H9 (cell line): ENCODE measurements at regions not wholly inside any gene's neighbourhood (a gene's known extent, or its start where the extent isn't known, plus 50 kb on each side); places are given as distances from the start of the nearest gene placed in this dataset.

Experiments
- DNase-seq: peaks from one replicate; pipeline ENCODE4 v3.0.0-alpha.2; 2017
- H2AFZ ChIP-seq: one replicate; pipeline ENCODE4 v1.6.1; 2013; ENCODE audit warnings: mild to moderate bottlenecking, low read length, control low read depth, moderate library complexity
- H2AK5ac ChIP-seq: 2 replicates; pipeline ENCODE4 v1.6.1; 2013; ENCODE audit warnings: low read length, control low read depth, mixed read lengths; ENCODE audit not compliant: insufficient read length
- H2BK120ac ChIP-seq: one replicate; pipeline ENCODE4 v1.6.1; 2013; ENCODE audit warnings: low read depth, mild to moderate bottlenecking, low read length, control low read depth, inconsistent platforms; ENCODE audit not compliant: poor library complexity, severe bottlenecking
- H2BK12ac ChIP-seq: 2 replicates; pipeline ENCODE4 v1.6.1; 2013; ENCODE audit warnings: low read length, control low read depth, mixed read lengths, low read depth; ENCODE audit not compliant: insufficient read length
- H2BK15ac ChIP-seq: 2 replicates; pipeline ENCODE4 v1.6.1; 2013; ENCODE audit warnings: low read depth, low read length, control low read depth
- H2BK20ac ChIP-seq: one replicate; pipeline ENCODE4 v1.6.1; 2013; ENCODE audit warnings: low read depth, mild to moderate bottlenecking, low read length, control low read depth, inconsistent platforms; ENCODE audit not compliant: poor library complexity, severe bottlenecking
- H2BK5ac ChIP-seq: 2 replicates; pipeline ENCODE4 v1.6.1; 2013; ENCODE audit warnings: low read length, control low read depth, mixed read lengths; ENCODE audit not compliant: insufficient read length
- H3K14ac ChIP-seq: 2 replicates; pipeline ENCODE4 v1.6.1; 2013; ENCODE audit warnings: low read length, control low read depth; ENCODE audit not compliant: insufficient read depth
- H3K18ac ChIP-seq: 2 replicates; pipeline ENCODE4 v1.6.1; 2013; ENCODE audit warnings: low read depth, mild to moderate bottlenecking, mixed read lengths, low read length, control low read depth; ENCODE audit not compliant: insufficient read length
- H3K23ac ChIP-seq: 2 replicates; pipeline ENCODE4 v1.6.1; 2013; ENCODE audit warnings: low read length, control low read depth, mixed read lengths, low read depth; ENCODE audit not compliant: insufficient read length
- H3K23me2 ChIP-seq: 2 replicates; pipeline ENCODE4 v1.6.1; 2013; ENCODE audit warnings: low read depth, mild to moderate bottlenecking, mixed read lengths, low read length, control low read depth; ENCODE audit not compliant: insufficient read length, poor library complexity, severe bottlenecking
- H3K27ac ChIP-seq: 2 replicates; pipeline ENCODE4 v1.5.1; 2013; ENCODE audit warnings: low read length, control low read depth, mixed read lengths, low read depth; ENCODE audit not compliant: insufficient read length
- H3K27me3 ChIP-seq: 2 replicates; pipeline ENCODE4 v1.6.1; 2013; ENCODE audit warnings: low read length, control low read depth, inconsistent platforms; ENCODE audit not compliant: insufficient read depth
- H3K4ac ChIP-seq: 2 replicates; pipeline ENCODE4 v1.6.1; 2013; ENCODE audit warnings: low read depth, mild to moderate bottlenecking, control low read depth, inconsistent platforms, low read length, moderate library complexity
- H3K4me1 ChIP-seq: 2 replicates; pipeline ENCODE4 v1.6.1; 2013; ENCODE audit warnings: low read length, control low read depth, inconsistent platforms; ENCODE audit not compliant: insufficient read depth
- H3K4me2 ChIP-seq: 2 replicates; pipeline ENCODE4 v1.6.1; 2013; ENCODE audit warnings: low read length, control low read depth, mixed read lengths; ENCODE audit not compliant: insufficient read length, insufficient read depth
- H3K56ac ChIP-seq: 2 replicates; pipeline ENCODE4 v1.6.1; 2013; ENCODE audit warnings: low read depth, mild to moderate bottlenecking, mixed read lengths, low read length, control low read depth; ENCODE audit not compliant: insufficient read length
- H3K79me1 ChIP-seq: 2 replicates; pipeline ENCODE4 v1.6.1; 2013; ENCODE audit warnings: low read depth, mild to moderate bottlenecking, moderate library complexity, low read length, control low read depth, inconsistent platforms; ENCODE audit not compliant: insufficient read depth, poor library complexity, severe bottlenecking
- H3K79me2 ChIP-seq: 2 replicates; pipeline ENCODE4 v1.6.1; 2013; ENCODE audit warnings: low read length, control low read depth, inconsistent platforms; ENCODE audit not compliant: insufficient read depth
- H3K9ac ChIP-seq: 2 replicates; pipeline ENCODE4 v1.6.1; 2013; ENCODE audit warnings: low read length, control low read depth, mixed read lengths; ENCODE audit not compliant: insufficient read length; ENCODE audit errors: extremely low read depth
- H3K9me3 ChIP-seq: one replicate; pipeline ENCODE4 v1.6.1; 2013; ENCODE audit warnings: low read depth, low read length, inconsistent platforms; ENCODE audit not compliant: control insufficient read depth
- H3T11ph ChIP-seq: one replicate; pipeline ENCODE4 v1.6.1; 2013; ENCODE audit warnings: mild to moderate bottlenecking, low read length, control low read depth, inconsistent platforms
- H4K20me1 ChIP-seq: one replicate; pipeline ENCODE4 v1.6.1; 2013; ENCODE audit not compliant: control insufficient read depth, insufficient read length, insufficient read depth
- H4K5ac ChIP-seq: 2 replicates; pipeline ENCODE4 v1.6.1; 2013; ENCODE audit warnings: low read depth, mild to moderate bottlenecking, mixed read lengths, low read length, control low read depth; ENCODE audit not compliant: insufficient read length
- H4K8ac ChIP-seq: replicated peaks from 2 replicates; pipeline ENCODE4 v1.6.1; 2013; ENCODE audit warnings: low read length, control low read depth, mixed read lengths, low read depth; ENCODE audit not compliant: insufficient read length
- H4K91ac ChIP-seq: 2 replicates; pipeline ENCODE4 v1.6.1; 2013; ENCODE audit warnings: low read depth, mild to moderate bottlenecking, moderate library complexity, mixed read lengths, low read length, control low read depth; ENCODE audit not compliant: insufficient read length
- H3K27ac Mint-ChIP-seq, 3 experiments: 2 replicates in 2 of 3; 3 replicates in 1 of 3; pipeline ENCODE4 v1.8.0; 2020 to 2021; ENCODE audit warnings: mixed read lengths in 3 of 3, mild to moderate bottlenecking in 1 of 3, moderate library complexity in 1 of 3
- H3K27me3 Mint-ChIP-seq: 2 replicates; pipeline ENCODE4 v1.8.0; 2021; ENCODE audit warnings: low read depth, mild to moderate bottlenecking, moderate library complexity, mixed read lengths
- H3K36me3 Mint-ChIP-seq, 3 experiments: 2 replicates in 2 of 3; 3 replicates in 1 of 3; pipeline ENCODE4 v1.8.0; 2020 to 2021; ENCODE audit warnings: low read depth in 3 of 3, mixed read lengths in 3 of 3; ENCODE audit not compliant: insufficient read depth in 1 of 3
- H3K4me1 Mint-ChIP-seq, 2 experiments: 2 replicates each; pipeline ENCODE4 v1.8.0; 2020; ENCODE audit warnings: mixed read lengths in 2 of 2
- H3K4me3 Mint-ChIP-seq, 2 experiments: 2 replicates in 1 of 2; 3 replicates in 1 of 2; pipeline ENCODE4 v1.8.0; 2020 to 2021; ENCODE audit warnings: mild to moderate bottlenecking in 2 of 2, mixed read lengths in 2 of 2, moderate library complexity in 1 of 2
- H3K9me3 Mint-ChIP-seq, 2 experiments: 2 replicates in 1 of 2; 3 replicates in 1 of 2; pipeline ENCODE4 v1.8.0; 2020; ENCODE audit warnings: mild to moderate bottlenecking in 2 of 2, mixed read lengths in 2 of 2, moderate library complexity in 1 of 2
- WGBS: extraction: QIAGEN DNeasy Blood & Tissue Kit; methylation state at CpG from one replicate; pipeline ENCODE4 v1.1.7; 2013; ENCODE audit warnings: missing lambda C conversion rate, low lambda C conversion rate, mixed read lengths; ENCODE audit not compliant: insufficient read length; ENCODE audit errors: extremely low coverage; 5-methylcytosine and 5-hydroxymethylcytosine counted together
- TF ChIP-seq, protein P1 (sequence below): fragments of 200-600 bp; sonication (generic); conservative IDR thresholded peaks from 3 replicates; pipeline ENCODE4 v1.8.0; 2021; ENCODE audit warnings: antibody characterized with exemption, mild to moderate bottlenecking

DNA sequence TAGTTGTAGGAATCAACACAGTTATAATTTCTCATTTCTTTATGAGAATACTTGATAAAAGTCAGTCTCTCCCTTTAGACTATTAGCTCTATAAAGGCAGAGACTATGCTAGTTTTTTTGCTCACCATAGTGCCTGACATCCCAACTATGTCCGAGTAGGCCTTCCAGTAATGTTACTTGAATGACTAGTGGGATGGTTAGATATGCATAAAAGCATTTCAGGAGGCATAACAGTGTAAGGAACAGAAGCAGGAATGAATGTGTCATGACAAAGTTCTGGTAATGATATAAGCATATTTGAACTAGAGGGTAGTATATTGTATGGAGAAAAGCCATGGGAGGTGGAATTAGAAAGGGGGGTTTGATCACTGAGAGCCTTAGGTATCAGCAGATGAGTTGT lies 77.4 kb upstream of the C5orf46 start:
- Mint-ChIP-seq H3K27me3 (no peaks in the 10 kb centered on the region), H3K9me3 (no peaks in the 10 kb centered on the region), H3K4me1 (0 out of 4 replicates have a peak, but pooled peaks cover 0 to 1% of the 10 kb centered on the region in 2 experiments), H3K36me3 (peaks cover 0 to 2% (median 0%) of the 10 kb centered on the region in 3 experiments; a peak in 1 of 7 replicates), H3K27ac (no peak overlapping the region), H3K4me3 (no peak overlapping the region)
- Histone ChIP-seq H3K56ac (no peak overlapping the region), H4K8ac (no peak overlapping the region), H2BK12ac (no peak overlapping the region), H3K4ac (no peak overlapping the region), H2BK15ac (no peak overlapping the region), H2AK5ac (no peak overlapping the region), H2BK5ac (no peak overlapping the region), H3K4me1 (no peaks in the 10 kb centered on the region), H3K9ac (no peak overlapping the region), H3K23ac (no peak overlapping the region), H2BK120ac (no peak overlapping the region), H3K9me3 (no peaks in the 10 kb centered on the region), H4K91ac (no peak overlapping the region), H3K18ac (no peak overlapping the region), H4K20me1 (no peaks in the 10 kb centered on the region), H3K27ac (no peak overlapping the region), H2AFZ (no peak overlapping the region), H3K14ac (no peak overlapping the region), H4K5ac (no peak overlapping the region), H2BK20ac (no peak overlapping the region), H3K4me2 (no peak overlapping the region), H3K23me2 (no peaks in the 10 kb centered on the region), H3K27me3 (no peaks in the 10 kb centered on the region), H3K79me2 (no peaks in the 10 kb centered on the region), H3K79me1 (no peaks in the 10 kb centered on the region), H3T11ph (no peak overlapping the region)
- DNase-seq, result no peak
- no CpG with 5 or more reads among the region's 1 CpG for WGBS
- TF ChIP-seq, protein P1, sequence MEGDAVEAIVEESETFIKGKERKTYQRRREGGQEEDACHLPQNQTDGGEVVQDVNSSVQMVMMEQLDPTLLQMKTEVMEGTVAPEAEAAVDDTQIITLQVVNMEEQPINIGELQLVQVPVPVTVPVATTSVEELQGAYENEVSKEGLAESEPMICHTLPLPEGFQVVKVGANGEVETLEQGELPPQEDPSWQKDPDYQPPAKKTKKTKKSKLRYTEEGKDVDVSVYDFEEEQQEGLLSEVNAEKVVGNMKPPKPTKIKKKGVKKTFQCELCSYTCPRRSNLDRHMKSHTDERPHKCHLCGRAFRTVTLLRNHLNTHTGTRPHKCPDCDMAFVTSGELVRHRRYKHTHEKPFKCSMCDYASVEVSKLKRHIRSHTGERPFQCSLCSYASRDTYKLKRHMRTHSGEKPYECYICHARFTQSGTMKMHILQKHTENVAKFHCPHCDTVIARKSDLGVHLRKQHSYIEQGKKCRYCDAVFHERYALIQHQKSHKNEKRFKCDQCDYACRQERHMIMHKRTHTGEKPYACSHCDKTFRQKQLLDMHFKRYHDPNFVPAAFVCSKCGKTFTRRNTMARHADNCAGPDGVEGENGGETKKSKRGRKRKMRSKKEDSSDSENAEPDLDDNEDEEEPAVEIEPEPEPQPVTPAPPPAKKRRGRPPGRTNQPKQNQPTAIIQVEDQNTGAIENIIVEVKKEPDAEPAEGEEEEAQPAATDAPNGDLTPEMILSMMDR, result no peak
